ENCODE measurements at regions not wholly inside any gene's neighbourhood (a gene's known extent, or its start where the extent isn't known, plus 50 kb on each side); places are given as distances from the start of the nearest gene placed in this dataset.
"Not testable (repeated sequence)": the region's sequence is repeated elsewhere in the genome, so short reads cannot be mapped to it uniquely, and the experiment has no call there.

DNA sequence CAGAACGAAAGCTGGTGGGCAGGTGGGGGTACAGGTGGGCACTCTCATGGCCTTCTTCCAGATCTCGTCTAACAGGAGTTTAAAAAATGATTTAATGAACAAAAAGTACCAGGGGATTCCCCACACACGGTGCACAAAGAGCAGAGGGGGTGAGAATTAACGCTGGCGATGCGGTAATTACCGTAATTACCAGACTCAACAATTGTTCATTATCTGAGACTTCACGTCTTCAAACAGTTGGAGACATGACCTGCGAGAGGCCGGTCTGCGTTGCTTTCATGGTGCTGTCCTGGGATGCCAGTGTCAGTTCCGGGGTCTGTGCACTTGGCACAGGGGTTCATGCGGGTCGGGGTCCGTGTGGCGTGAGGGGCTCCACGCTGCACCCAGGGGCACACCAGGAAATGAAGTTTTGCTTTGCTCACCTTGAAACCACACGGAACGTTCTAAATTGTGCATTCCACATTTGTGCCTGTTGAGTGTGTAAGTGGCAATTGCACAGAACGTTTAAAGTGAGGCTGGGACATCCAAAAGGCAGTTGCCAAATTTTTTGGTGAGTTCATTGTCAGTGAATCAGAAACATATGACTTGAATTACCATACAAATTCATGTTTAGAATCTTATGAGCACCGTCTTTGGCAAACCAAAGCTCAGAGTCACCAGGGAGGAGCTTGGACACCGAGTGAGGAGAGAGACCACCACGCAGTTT lies 256.4 kb upstream of the IRX1 start:
- DNase-seq: no peak

DNA sequence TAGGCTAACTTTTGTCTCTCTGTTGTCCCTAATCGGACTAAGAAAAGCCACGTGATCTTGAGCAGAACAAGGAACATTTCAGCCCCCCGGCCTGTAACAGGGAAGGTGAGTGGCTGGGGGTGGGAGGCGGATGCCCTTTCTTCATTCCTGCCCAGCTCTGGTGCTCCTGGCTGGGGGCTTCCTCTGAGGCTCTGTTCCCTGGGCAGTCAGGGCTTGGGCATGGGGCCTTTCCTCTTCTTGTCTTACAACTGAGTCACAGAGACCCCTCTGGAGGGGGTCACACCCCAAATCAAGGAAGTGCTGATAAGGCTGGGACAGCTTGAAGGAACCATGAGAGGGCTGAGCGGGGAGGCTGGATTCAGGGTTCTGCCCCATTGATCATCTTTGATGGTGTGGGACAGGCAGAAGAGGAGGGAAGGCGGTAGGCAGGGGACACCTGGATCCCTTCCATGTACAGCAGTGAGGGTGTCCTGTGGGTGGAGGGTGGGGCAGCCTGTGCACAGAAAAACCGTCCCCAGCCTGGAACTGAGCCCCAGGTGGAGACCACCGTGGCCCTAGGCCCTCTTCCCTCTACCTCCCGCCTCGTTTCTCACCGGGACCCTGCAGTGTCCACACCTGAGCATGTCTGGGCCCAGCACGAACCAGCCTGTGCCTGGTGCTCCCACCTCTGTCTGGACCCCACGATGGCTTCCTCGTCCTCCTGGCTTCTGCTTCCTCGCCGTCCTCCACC lies 257.7 kb upstream of the IRX1 start:
- no peak for DNase-seq

DNA sequence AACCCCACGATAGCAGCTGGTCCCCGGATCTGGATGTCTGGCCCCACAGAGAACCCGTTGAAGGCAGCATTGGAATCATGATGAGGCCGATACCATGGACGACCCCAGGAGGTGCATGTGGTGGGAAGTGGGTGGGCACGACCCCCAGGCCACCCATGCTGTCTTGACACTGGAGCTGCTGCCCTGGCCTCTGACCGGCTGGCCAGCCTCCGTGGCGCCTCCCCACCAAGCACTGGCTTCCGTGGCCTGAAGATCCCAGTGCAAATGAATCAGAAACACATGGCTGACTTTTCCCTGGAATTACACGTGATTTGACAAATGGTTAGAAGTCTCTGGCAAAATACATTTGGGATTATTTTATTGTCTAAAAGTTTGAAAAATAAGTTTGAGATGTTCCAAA lies 259.0 kb upstream of the IRX1 start:
- DNase-seq: no peak

DNA sequence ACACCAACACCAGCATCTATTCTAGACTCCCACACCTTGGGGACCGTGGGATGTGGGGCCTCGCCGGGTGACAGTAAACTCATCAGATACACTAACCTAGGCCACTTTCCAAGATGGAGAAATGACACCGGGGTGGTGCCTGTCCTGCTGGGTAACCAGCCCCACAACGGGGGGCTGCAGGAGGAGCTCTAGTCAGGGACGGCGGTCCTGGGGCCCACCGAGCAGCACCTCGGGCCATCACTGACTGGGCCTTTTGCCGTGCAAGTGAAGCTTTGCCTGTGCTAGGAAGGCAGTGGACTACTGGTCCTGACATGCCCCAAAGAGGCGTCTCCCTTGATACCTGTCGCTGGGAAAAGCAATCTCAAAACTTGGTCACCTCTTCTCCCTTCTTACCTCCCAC lies 260.3 kb upstream of the IRX1 start:
- DNase-seq: no peak

DNA sequence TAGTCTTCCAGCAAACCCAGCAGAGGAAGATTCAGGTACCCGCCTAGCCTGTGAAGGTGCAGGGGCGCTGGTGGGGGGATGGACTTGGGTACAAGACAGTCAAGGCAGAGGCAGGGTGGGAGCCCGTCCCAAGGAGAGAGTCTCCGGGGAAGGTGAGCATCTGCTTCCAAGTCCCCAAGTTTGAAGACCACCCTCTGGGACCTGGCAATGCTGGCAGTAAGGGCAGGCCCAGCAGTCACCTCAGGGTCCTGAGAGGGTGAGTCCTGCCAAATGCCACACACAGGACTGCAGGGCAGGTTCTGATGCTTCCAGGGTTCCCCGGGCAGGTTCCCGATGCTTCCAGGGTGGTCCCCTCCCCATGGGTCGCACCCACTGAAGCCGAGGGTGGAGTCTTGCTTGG lies 261.8 kb upstream of the IRX1 start:
- DNase-seq: no peak

DNA sequence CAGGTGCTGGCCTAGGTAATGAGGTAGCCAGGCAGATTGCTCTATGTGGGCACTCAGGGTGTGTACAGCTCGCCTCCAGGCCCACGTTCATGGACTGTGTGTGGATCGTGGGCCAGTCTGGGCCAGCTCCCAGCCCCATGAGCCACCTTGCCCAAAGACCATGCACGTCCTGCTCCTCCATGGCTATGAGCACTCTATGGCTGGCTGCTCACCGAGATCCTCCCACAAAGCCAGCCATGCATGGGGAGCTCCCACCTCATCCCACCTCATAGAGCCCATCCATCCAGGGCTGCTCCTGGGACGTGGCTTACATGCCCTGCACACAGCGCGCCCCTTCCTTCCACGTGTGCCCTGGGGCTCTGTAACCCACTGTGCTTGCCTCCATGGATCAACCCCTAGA lies 262.5 kb upstream of the IRX1 start:
- DNase-seq: no peak

DNA sequence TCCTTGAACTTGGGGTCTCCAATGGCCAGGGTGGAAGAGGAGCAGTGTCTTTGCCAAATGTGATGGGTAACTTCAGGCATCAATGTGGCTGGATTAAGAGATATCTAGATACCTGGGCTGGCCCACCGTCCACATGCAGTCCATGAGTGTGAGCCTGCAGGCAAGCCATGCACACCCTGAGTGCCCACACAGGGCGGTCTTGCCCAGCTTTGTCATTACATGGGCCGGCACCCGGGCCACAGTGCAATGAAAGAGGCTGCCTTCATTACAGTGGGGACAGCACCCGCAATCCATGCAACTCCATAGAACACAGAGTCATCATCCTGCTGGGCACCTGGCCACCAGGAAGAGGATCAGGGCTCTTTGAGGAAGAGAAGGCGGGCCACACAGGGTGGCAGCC lies 263.8 kb upstream of the IRX1 start:
- no peak for DNase-seq

DNA sequence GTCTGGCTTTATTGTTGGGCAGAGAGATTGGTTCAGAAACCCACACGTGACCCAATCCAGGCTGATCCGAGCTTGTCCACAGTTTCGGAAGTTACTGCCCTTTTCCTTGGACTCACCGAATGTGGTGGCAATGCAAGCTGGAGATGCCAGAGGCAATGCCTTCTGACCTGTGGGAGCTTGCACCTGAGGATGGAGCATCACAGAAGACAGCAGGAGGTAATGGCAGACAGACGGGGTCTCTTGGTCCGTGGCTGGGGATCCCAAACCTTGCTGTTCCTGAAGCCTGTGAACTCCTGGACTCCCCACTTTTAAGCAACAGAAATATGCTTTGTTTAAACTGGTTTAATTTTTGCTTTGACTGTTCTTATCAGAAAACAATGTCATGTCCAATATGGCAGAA lies 265.2 kb upstream of the IRX1 start:
- no peak for DNase-seq

DNA sequence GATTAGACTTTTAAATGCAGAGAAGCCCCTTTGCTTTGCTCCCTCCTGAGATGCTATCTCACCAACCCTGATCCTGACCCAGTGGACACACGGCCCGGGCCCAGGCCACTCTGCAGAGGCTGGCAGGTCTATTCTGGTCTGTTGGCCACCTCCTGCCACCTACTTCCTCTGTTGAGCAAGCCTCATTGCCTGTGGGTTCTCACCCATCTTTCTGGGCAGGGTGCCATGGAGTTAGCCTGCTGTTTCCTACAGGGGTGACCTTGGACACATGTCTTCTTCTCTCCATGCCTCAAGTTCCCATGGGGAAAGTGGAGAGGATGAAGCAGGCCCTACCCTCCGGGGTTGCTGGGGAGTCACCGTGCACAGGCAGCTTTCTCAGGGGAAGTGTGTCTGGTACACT lies 266.2 kb upstream of the IRX1 start:
- DNase-seq: no peak

DNA sequence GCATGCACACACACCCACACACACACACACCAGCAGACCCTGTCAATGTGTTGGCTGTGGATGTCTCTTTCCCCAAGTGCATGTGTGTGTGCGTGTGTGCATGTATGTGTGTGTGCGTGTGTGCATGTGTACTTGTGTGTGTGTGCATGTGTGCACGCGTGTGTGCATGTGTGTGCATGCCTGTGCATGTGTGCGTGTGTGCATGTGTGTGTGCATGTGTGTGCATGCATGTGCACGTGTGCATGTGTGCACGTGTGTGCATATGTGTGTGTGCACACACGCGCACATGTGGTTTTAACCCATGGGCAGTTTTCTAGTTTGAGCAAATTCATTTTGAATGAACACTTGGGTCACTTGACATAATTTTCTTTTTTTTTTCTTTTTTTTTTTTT lies 268.8 kb upstream of the IRX1 start:
- DNase-seq: no peak

DNA sequence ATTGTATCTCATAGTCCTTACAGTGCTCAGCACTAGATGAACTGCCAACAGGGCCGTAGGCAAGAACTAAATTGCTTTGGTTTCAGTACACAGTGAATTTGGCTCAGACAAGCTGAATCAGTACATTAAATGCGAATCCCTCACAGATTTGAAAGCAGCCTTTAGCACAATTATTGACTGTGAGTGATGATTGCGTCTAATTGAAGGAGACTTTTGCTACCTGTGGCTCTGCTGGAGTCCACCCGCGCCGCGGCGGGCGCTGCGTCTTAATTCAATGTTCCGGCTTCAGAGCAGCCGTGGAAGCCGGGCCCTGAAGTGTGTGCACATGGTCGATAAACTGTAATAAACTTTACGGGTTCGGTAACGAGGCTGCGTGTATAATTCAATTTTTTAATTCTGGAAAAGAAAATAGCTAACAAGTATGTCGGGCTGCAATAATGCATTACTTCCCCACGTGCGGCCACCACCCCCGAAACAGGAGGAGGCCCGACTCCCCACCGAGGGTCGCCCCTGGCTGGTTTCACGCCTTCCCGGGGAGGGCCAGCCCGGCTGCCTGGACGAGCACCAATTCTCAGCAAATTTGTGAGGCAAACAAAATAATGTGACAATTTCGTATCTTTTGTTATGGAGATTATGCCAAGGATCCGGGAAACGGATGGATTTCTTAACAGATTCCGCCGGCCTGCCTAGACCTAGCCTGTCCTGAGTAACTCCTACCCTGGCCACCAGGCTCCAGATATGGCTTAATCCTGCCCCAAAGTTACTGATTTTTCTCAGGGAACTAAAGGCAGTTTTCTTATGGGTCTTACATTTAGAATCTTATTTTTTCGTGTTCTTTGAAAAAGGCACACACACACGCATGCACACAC lies 269.4 kb upstream of the IRX1 start:
- no peak for DNase-seq

DNA sequence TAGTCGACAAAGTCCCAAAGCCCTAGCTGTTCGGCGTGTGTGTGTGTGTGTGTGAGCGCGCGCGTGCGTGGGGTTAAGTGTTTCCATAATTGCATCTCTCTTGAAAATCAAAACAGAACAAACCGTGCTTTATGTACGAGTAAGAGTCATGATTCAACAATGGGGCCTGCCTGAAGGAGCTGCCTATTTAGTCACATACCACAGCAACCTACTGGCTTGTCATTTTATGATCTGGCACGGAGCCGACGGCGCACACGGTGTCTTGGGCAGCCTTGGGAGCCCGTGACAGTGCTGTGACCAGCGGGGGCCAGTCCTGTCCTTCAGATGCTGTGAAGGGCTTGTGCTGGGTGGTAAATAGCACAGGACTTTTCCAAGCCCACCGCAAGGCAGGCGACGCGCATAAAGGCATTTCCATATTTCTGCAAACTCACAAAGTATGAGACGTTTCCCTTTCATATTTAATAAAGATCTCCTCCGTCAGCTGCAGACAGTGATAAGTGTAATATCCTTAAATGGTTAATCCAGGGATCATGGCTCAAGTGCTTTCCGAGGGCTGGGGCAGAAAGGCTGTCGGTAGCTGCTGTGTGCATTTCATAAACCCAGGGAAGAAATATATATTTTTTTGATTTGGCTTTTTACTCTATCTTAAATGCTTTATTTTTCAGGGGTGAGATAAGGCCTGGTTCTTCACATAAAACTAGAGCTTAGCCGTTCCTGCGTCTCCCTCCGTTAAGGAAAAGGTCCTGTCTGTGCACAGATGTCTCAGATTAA lies 270.2 kb upstream of the IRX1 start:
- no peak for DNase-seq

DNA sequence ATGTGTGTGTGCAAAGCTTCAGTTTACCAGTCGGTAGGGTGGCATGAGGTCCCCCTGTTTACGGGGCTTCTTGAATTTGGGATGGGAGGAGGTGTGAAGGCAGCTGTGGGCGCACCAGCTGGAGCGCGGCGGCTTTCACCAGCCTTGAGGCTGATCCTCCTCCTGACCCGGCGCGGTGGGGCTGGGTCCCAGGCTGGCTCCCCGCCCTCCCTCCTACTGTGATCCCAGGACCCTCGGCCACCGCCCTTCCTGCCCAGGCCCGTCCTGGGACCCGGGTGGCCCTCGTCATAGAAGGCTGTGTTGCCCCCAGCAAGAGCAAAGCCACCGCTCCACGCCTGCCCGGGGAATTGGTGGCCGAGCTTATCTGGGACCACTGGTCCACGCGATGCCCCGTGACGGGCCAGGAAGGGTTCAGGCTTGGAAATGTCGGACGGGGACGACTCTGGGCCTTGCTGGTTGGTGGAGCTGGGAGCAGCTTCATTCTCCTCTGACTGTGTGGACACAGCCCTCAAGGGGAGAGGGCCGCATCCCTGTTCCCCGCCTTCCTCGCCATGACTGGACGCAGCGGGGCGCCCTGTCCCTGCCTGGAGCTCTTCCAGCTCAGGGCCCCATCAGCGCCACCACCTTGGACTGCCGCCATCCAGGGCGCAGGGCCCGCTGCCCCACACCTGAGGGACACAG lies 271.1 kb upstream of the IRX1 start:
- DNase-seq: no peak

DNA sequence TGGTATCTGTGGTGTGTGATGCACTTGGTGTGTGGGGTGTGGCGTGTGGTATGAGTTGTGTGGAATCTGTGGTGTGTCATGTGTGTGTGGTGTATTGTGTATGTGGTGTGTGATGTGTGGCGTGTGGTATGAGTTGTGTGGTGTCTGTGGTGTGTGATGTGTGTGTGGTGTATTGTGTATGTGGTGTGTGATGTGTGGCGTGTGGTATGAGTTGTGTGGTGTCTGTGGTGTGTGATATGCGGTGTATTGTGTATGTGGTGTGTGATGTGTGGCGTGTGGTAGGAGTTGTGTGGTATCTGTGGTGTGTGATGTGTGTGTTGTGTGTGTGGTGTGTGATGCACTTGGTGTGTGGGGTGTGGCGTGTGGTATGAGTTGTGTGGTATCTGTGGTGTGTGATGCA lies 271.7 kb upstream of the IRX1 start:
- DNase-seq: not testable (repeated sequence)

DNA sequence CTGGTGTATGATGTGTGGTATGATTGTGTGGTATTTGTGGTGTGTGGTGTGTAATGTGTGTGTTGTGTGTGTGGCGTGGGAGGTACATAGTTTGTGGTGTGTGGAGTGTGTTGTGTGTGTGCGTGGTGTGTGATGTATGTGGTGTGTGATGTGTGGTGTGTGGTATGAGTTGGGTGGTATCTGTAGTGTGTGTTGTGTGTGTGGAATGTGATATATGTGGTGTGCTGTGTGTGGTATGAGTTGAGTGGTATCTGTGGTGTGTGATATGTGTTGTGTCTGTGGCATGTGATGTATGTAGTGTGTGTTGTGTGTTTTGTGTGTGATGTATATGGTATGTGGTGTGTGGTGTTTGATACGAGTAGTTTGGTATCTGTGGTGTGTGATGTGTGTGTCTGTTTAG lies 272.5 kb upstream of the IRX1 start:
- no peak for DNase-seq

DNA sequence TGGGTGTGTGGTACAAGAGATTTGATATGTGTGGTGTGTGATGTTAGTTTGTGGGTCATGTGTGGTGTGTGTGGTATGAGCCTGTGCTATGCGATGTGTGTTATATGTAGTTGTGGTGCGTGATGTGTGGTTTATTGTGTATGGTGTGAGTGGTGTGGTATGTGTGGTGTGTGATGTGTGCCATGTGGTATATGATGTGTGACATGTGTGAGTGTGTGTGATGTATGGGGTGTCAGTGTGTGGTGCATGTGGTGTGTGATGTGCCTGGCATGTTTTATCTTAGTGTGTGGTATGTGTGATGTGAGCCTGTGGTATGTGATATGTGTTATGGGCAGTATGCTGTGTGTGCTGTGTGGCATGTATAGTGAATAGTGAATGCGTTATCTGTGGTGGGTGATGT lies 273.0 kb upstream of the IRX1 start:
- DNase-seq: no peak

DNA sequence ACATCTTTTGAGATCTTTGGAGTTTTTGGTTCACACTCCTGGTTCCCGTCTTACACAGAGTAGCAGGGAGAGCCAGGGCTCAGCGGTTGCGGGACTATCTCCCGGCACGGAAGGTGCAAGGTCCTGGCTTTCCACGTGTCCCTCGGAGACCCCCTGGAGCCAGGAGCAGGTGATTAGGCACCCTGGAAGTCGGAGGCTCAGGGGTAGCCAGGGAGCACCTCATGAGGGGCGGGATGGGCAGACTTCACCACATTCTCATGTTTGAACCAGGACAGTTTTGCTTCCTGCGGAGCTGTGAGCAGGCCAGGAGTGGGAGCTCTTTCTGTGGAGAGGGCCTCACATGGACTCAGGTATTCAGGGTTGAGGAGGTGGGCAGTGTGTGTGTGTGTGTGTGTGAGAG lies 273.7 kb upstream of the IRX1 start:
- no peak for DNase-seq

DNA sequence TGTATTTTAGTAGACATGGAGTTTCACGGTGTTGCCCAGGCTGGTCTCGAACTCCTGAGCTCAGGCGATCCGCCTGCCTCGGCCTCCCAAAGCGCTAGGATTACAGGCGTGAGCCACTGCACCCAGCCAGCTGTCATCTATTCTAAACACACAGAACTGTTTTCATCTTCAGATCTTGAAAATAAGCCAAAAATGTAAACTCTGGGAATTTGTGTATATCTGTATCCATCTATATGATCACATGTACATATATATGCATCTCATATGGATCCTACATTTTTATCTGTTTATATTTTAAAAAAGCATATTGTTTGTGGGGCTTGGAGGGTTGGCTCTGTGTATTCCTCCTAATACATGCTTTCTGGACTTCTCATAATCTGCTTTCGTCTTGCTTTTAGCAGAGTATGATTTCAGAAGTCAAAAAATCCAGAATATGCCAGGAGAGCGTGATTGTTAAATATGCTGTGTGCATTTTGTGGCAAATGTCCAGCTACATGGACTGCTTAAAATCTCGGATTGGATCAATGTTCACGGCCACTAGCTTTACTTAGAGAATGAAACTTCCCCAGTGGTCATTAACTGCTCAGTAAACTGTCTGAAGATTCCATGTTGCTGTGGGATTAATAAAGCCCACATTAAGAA lies 274.4 kb upstream of the IRX1 start:
- no peak for DNase-seq

DNA sequence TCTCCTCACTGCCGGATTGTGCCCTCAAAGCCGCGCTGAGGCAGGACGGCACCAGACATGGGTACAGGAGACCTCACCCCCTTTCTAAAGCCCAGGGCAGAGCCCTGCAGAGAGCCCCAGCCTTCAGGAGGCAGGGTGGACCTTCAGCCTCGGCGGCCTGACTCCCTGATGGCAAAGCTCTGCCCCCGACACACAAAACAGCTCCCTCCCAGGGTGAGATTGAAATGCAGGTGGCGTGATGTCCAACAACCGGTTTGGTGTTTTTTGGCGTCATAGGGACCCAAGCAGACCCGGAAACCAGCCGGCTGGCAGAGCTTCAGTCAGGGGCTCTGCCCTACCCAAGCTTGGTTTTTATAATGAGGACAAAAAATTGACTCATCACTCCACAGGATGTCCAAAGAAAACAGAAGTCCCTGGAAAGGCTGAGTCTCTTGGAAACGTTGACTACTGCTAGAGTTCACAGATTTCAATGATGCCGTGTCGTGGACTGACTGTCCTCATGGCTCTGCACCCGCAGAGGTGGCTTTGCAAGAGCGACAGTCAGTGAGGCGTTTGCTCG lies 275.2 kb upstream of the IRX1 start:
- DNase-seq: no peak

DNA sequence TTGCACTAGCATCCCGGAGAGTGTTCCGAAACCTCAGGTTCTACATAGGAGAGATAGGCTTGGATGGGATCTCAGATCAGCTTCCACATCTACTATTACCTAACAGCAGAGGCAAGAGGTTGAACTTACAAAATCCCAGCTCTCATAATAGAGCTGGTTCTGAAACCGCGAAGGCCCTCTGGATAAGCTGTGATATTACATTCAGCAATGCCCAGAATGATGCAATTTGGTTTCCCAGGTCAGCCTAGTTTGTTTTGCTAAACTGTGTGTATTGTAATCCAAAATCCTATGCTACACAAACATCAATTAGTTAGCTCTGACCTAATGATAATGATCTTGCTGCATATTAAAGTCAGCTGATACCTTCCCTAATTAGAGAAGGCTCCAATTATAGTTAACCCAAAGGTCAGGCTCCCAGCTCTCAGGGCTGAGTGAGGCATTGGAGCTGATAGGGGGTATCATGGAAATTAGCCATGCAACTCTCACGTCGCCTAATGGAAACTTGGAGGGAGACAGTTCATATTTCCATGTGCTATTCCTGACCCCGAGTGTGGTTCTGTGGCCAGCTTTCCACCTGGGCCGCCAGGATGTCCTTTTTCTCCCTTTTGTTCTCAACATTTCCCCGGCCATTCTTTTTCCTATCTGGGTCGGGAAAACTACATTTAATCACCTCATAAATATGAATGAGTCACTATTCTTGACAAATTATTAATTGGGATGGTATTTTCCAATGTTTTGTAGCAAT lies 278.4 kb upstream of the IRX1 start:
- no peak for DNase-seq

DNA sequence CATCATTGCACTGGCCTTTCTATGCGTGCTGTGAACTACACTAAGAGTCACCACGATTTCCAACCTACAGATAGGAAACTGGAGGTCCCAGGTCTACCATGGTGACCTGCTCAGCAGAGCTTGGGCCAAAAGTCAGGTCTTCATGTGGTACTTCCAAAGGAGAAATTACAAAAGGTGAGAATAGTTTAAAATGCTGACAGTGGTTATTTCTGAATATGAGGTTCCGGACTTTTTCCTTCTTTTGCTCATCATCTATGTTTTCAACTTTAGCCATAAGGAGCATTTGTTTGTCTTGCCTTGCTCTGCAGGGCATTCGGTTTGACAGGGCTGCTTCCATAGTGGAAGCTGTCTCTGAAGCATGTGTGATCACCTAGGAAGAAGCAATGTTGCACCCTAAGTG lies 282.1 kb upstream of the IRX1 start:
- no peak for DNase-seq

Data from EL (cell line).